BJ (cell line): ENCODE measurements at regions not wholly inside any gene's neighbourhood (a gene's known extent, or its start where the extent isn't known, plus 50 kb on each side); places are given as distances from the start of the nearest gene placed in this dataset.

Experiments
- CTCF ChIA-PET: fragments of 350-600 bp; formaldehyde crosslinking; extraction: SDS; loops from one replicate; lab custom pipeline; 2021; ENCODE audit warnings: antibody characterized with exemption, inconsistent platforms; lab: Yijun Ruan, JAX
- POLR2A ChIA-PET: fragments of 300-600 bp; sonication (Branson Sonifier 250); formaldehyde crosslinking; extraction: SDS; loops from one replicate; lab custom pipeline; 2021; ENCODE audit warnings: antibody characterized with exemption; lab: Charles Lee
- DNase-seq: peaks from one replicate; pipeline ENCODE4 v3.0.0-alpha.2; 2011; ENCODE audit warnings: low read depth
- H3K27me3 ChIP-seq: 2 replicates; pipeline ENCODE4 v1.6.0; 2011; ENCODE audit warnings: low read length; ENCODE audit not compliant: control insufficient read depth, insufficient read depth
- H3K36me3 ChIP-seq: 2 replicates; pipeline ENCODE4 v1.5.1; 2011; ENCODE audit warnings: low read length; ENCODE audit not compliant: control insufficient read depth, insufficient read depth
- H3K4me3 ChIP-seq: 2 replicates; pipeline ENCODE4 v1.5.1; 2011; ENCODE audit warnings: low read depth, mild to moderate bottlenecking, control low read depth, low read length
- TF ChIP-seq, protein P1 (sequence below): IDR thresholded peaks from 2 replicates; pipeline ENCODE4 v1.5.1; 2011; ENCODE audit warnings: low read depth, mild to moderate bottlenecking, control low read depth, inconsistent platforms, low read length, moderate library complexity; ENCODE audit not compliant: insufficient read depth

DNA sequence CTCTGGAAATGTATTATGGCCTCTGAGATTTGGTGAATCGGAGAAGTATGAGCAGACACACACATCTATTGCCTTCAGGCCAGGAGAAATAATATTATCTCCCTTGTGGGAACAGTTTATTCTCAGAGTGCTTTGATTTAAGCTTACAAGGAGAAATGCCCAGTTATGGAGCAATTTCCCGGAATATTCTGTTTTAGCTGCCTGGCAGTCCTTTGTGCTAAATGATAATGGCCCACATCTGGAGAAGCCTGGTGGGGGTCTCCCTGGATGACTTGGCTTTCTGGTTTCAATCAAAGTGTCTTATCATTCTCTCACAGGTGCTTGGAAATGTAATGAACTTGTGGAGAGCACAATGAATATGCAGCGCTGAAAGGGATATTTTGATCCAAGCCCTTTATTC is 389.6 kb upstream of the USP24 start:
- Histone ChIP-seq H3K4me3 (no peak overlapping the region), H3K27me3 (no peaks in the 10 kb centered on the region), H3K36me3 (no peaks in the 10 kb centered on the region)
- DNase-seq, result no peak
- TF ChIP-seq, protein P1, sequence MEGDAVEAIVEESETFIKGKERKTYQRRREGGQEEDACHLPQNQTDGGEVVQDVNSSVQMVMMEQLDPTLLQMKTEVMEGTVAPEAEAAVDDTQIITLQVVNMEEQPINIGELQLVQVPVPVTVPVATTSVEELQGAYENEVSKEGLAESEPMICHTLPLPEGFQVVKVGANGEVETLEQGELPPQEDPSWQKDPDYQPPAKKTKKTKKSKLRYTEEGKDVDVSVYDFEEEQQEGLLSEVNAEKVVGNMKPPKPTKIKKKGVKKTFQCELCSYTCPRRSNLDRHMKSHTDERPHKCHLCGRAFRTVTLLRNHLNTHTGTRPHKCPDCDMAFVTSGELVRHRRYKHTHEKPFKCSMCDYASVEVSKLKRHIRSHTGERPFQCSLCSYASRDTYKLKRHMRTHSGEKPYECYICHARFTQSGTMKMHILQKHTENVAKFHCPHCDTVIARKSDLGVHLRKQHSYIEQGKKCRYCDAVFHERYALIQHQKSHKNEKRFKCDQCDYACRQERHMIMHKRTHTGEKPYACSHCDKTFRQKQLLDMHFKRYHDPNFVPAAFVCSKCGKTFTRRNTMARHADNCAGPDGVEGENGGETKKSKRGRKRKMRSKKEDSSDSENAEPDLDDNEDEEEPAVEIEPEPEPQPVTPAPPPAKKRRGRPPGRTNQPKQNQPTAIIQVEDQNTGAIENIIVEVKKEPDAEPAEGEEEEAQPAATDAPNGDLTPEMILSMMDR, result no peak
- ChIA-PET CTCF (interaction anchor here (0.7 to 0.8 kb wide), 2 partner anchors 71 to 976 kb away, joined by 3 read pairs; no protein-coding TSS in a partner anchor), POLR2A (no interaction called here)

DNA sequence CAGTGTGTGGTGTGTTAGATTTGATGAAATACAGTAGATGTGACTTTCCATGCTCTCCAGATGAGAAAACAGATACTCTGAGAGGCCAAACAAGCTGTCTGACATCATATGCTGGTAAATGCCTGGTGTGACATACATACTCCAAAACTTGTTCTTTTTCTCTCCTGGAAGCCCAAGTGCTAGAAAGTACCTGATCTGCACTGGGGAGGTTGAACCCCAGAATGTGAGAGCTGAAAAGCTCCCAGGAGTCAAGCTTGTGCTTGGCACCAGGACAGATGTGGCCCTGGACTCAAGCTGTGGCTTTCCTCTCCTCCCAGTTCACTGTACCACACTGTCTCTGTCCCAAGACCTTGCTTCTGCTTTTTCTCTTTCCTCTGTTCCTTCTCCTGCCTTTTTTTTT is 389.0 kb upstream of the USP24 start:
- CTCF ChIA-PET, result interaction anchor here (0.8 kb wide), 1 partner anchor 977 kb away, joined by 3 read pairs; no protein-coding TSS in a partner anchor
- no peak for DNase-seq
- Histone ChIP-seq H3K36me3 (no peaks in the 10 kb centered on the region), H3K4me3 (no peak overlapping the region), H3K27me3 (no peaks in the 10 kb centered on the region)
- POLR2A ChIA-PET, result no interaction called here
- TF ChIP-seq, protein P1, result no peak

DNA sequence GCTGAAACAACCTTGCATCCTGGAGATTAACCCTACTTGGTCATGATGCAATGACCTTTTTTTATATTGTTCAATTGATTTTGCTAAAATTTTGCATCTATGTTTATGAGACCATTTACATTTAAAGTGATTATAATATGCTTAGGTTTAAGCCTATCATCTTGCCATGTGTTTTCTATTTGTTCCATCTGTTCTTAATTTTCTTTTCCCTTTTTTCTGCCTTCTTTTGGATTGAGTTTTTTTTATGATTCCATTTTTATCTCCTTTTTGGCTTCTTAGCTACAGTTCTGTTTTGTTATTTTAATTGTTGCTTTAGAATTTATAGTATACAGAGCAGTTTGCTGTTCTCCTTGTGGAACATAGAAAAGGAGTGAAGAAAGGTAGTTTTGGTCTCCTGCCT is 385.1 kb upstream of the USP24 start:
- Histone ChIP-seq H3K4me3 (no peak overlapping the region), H3K27me3 (no peaks in the 10 kb centered on the region), H3K36me3 (no peaks in the 10 kb centered on the region)
- no peak for DNase-seq
- TF ChIP-seq, protein P1, result no peak
- ChIA-PET CTCF (interaction anchor here (0.6 to 1.9 kb wide), 3 partner anchors 11 to 608 kb away, joined by 3 to 6 read pairs (median 4); no protein-coding TSS in a partner anchor), POLR2A (no interaction called here)

DNA sequence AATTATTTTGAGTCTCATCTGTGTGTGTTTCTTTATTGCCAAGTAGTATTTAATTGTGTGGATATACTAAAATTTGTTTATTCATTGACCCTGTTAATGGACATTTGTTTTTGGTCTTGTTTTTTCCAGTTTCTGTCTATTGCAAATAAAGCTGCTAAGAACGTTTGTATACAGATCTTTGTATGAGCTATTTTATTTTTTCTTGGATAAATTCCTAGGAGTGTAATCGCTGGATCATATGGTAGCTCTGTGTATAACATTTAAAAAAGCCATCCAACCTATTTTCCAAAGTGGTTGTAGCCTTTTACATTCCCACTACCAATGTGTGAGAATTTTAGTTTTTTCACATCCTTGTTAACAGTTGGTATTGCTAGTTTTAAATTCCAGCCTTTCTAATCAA is 382.7 kb upstream of the USP24 start:
- CTCF ChIA-PET, result interaction anchor here (1.3 kb wide), 1 partner anchor 17 kb away, joined by 3 read pairs; no protein-coding TSS in a partner anchor
- no peaks in the 10 kb centered on the region for H3K27me3 ChIP-seq
- DNase-seq, result no peak
- H3K4me3 ChIP-seq, result no peak overlapping the region
- TF ChIP-seq, protein P1, result no peak
- no peaks in the 10 kb centered on the region for H3K36me3 ChIP-seq
- POLR2A ChIA-PET, result no interaction called here

DNA sequence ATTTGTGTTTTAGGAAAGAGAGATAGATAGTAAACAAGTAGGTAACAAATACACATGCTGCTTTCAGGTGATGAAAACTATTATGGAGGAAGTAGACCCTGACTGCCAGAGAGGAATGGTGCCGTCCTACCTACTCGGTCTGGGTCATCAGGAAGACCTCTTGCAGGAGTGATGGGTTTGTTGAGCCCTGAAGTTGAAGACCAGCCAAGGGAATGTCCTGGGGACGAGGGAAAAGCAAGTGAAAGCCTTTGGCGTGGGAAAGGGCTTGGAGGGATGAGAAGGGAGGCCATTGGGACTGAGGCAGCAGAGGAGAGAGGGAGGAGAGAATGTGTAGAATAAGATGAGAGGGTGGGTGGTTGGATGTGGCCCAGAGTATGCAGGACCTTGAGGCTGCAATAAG is 379.5 kb upstream of the USP24 start:
- H3K27me3 ChIP-seq, result no peaks in the 10 kb centered on the region
- H3K36me3 ChIP-seq, result no peaks in the 10 kb centered on the region
- TF ChIP-seq, protein P1, result no peak
- ChIA-PET POLR2A (no interaction called here), CTCF (no interaction called here)
- no peak for DNase-seq
- H3K4me3 ChIP-seq, result no peak overlapping the region
